GM23338 (cell line): ENCODE measurements at regions not wholly inside any gene's neighbourhood (a gene's known extent, or its start where the extent isn't known, plus 50 kb on each side); places are given as distances from the start of the nearest gene placed in this dataset.

Experiments
- ATAC-seq: fragments of 200-7000 bp; cut with Tn5 transposase; 3 replicates; pipeline ENCODE4 v1.9.1; 2020
- DNase-seq: peaks from one replicate; pipeline ENCODE4 v3.0.0-alpha.2; 2015; ENCODE audit warnings: low spot score
- H2AFZ ChIP-seq: fragments of 200-600 bp; sonication (generic); 2 replicates; pipeline ENCODE4 v1.8.0; 2016; ENCODE audit warnings: antibody characterized with exemption, mild to moderate bottlenecking, moderate library complexity
- H3F3A ChIP-seq: fragments of 200-600 bp; sonication (generic); replicated peaks from 2 replicates; pipeline ENCODE4 v1.8.0; 2017; ENCODE audit warnings: antibody characterized with exemption, mixed run types, low read depth
- H3K27ac ChIP-seq: fragments of 200-600 bp; sonication (generic); 2 replicates; pipeline ENCODE4 v1.6.1; 2016; ENCODE audit warnings: low read depth
- H3K27me3 ChIP-seq: fragments of 200-600 bp; sonication (generic); 2 replicates; pipeline ENCODE4 v1.8.0; 2016; ENCODE audit warnings: mild to moderate bottlenecking, mixed run types, moderate library complexity; ENCODE audit not compliant: insufficient read depth
- H3K36me3 ChIP-seq: fragments of 200-600 bp; sonication (generic); 2 replicates; pipeline ENCODE4 v1.8.0; 2016; ENCODE audit warnings: mild to moderate bottlenecking; ENCODE audit not compliant: insufficient read depth
- H3K4me1 ChIP-seq: fragments of 200-600 bp; sonication (generic); 2 replicates; pipeline ENCODE4 v1.8.0; 2016; ENCODE audit warnings: mild to moderate bottlenecking, moderate library complexity; ENCODE audit not compliant: insufficient read depth
- H3K4me2 ChIP-seq: fragments of 200-600 bp; sonication (generic); 2 replicates; pipeline ENCODE4 v1.7.1; 2017; ENCODE audit warnings: mixed run types
- H3K4me3 ChIP-seq: fragments of 200-600 bp; sonication (generic); 2 replicates; pipeline ENCODE4 v1.6.1; 2016; ENCODE audit warnings: mixed run types
- H3K79me2 ChIP-seq: fragments of 200-600 bp; sonication (generic); replicated peaks from 2 replicates; pipeline ENCODE4 v1.8.0; 2017; ENCODE audit warnings: mild to moderate bottlenecking; ENCODE audit not compliant: insufficient read depth
- H3K9me2 ChIP-seq: fragments of 200-600 bp; sonication (generic); 2 replicates; pipeline ENCODE4 v1.8.0; 2017; ENCODE audit not compliant: insufficient read depth
- H4K20me1 ChIP-seq: fragments of 200-600 bp; sonication (generic); replicated peaks from 2 replicates; pipeline ENCODE4 v1.8.0; 2017; ENCODE audit warnings: mild to moderate bottlenecking; ENCODE audit not compliant: insufficient read depth
- H3K27ac Mint-ChIP-seq: 2 replicates; pipeline ENCODE4 v1.8.0; 2020; ENCODE audit warnings: inconsistent platforms, mild to moderate bottlenecking, moderate library complexity, mixed read lengths
- H3K27me3 Mint-ChIP-seq: 3 replicates; pipeline ENCODE4 v1.8.0; 2022; ENCODE audit warnings: low read depth, mild to moderate bottlenecking, moderate library complexity, mixed read lengths, inconsistent platforms; ENCODE audit not compliant: insufficient read depth, poor library complexity
- H3K36me3 Mint-ChIP-seq: 3 replicates; pipeline ENCODE4 v1.8.0; 2021; ENCODE audit warnings: low read depth, mild to moderate bottlenecking, inconsistent platforms, moderate library complexity, mixed read lengths
- H3K4me1 Mint-ChIP-seq: 3 replicates; pipeline ENCODE4 v1.8.0; 2020; ENCODE audit warnings: mild to moderate bottlenecking, inconsistent platforms, mixed read lengths
- H3K4me3 Mint-ChIP-seq: 3 replicates; pipeline ENCODE4 v1.8.0; 2021; ENCODE audit warnings: moderate library complexity, mild to moderate bottlenecking, inconsistent platforms, mixed read lengths
- H3K9me3 Mint-ChIP-seq: 3 replicates; pipeline ENCODE4 v1.8.0; 2020; ENCODE audit warnings: moderate library complexity, mild to moderate bottlenecking, inconsistent platforms, mixed read lengths
- CREB1 ChIP-seq: fragments of 250-450 bp; sonication (Bioruptor Pico); IDR thresholded peaks from 2 replicates; pipeline ENCODE4 v1.5.0; 2020; ENCODE audit warnings: low read depth, mild to moderate bottlenecking, moderate library complexity
- EZH2 ChIP-seq: fragments of 200-600 bp; sonication (generic); IDR thresholded peaks from one replicate; pipeline ENCODE4 v1.8.0; 2017; ENCODE audit warnings: antibody characterized with exemption, mild to moderate bottlenecking, low read depth; ENCODE audit not compliant: unreplicated experiment
- EZH2phosphoT487 ChIP-seq: fragments of 200-600 bp; sonication (generic); IDR thresholded peaks from one replicate; pipeline ENCODE4 v1.8.1; 2018; ENCODE audit warnings: antibody characterized with exemption; ENCODE audit not compliant: unreplicated experiment
- NANOG ChIP-seq: IDR thresholded peaks from 2 replicates; pipeline ENCODE4 v1.6.1; 2016; ENCODE audit warnings: antibody characterized with exemption, borderline replicate concordance
- TF ChIP-seq, protein P1 (sequence below): IDR thresholded peaks from one replicate; pipeline ENCODE4 v1.6.1; 2018; ENCODE audit warnings: antibody characterized with exemption; ENCODE audit not compliant: unreplicated experiment
- TF ChIP-seq, protein P2 (sequence below): IDR thresholded peaks from 2 replicates; pipeline ENCODE4 v1.6.1; 2016; ENCODE audit warnings: antibody characterized with exemption
- TF ChIP-seq, protein P3 (sequence below), 2 experiments: fragments of 200-600 bp in 1 of 2; sonication (generic) in 1 of 2; conservative IDR thresholded peaks; 2 replicates each; pipeline versions ENCODE4 v1.5.1 to v1.6.1; 2016 to 2017; ENCODE audit warnings: antibody characterized with exemption in 2 of 2, low read depth in 2 of 2, mild to moderate bottlenecking in 2 of 2, moderate library complexity in 1 of 2
- TF ChIP-seq, protein P4 (sequence below): fragments of 250-450 bp; sonication (Bioruptor Pico); IDR thresholded peaks from 2 replicates; pipeline ENCODE4 v1.5.0; 2020; ENCODE audit warnings: mild to moderate bottlenecking, moderate library complexity

DNA sequence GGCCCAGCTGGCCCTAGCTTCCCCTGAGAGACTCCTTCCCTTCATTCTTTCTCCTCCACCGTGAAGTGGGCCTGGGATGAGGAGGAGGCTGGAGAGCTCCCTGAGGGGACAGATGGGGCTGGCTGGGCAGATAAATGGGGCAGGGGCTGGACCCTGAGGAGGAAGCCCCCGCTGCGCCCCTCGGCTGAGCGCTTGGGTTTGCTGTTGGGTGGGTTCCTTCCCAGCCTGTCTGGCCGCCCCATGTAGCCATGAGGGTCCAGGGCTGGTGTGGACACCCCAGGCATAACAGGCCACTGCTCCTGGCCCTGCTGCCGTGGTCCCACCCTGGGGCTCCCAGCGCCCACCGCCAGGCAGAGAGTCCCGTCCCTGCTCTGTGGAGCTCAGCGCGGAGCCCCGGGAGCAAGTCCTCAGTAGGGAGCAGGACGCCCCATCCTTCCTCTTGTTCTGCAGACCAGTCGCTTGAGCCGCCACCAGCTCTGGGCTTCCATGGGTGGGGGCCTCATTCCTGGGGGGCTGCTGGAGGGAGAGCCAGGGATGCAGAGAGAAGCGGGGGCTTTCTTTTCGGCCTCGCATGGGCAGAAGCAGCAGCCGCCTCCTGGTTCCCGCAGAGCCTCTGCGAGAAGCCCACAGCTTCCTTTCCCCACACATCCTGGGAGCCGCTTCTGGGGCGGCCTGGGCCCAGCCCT lies 266.4 kb upstream of the TCERG1L start:
- Histone ChIP-seq H3K79me2 (no peaks in the 10 kb centered on the region), H2AFZ (no peak overlapping the region), H3K36me3 (no peaks in the 10 kb centered on the region; the same call in 1 of the 2 replicates), H3K4me1 (no peaks in the 10 kb centered on the region), H3K4me3 (no peak overlapping the region), H4K20me1 (no peaks in the 10 kb centered on the region), H3F3A (no peaks in the 10 kb centered on the region), H3K27me3 (no peaks in the 10 kb centered on the region), H3K4me2 (no peak overlapping the region), H3K9me2 (no peaks in the 10 kb centered on the region), H3K27ac (no peak overlapping the region)
- ATAC-seq (no peak), DNase-seq (no peak)
- H3K27ac Mint-ChIP-seq: no peak overlapping the region
- H3K9me3 Mint-ChIP-seq: peaks cover 83% of the 10 kb centered on the region
- no peaks in the 10 kb centered on the region for H3K4me1 Mint-ChIP-seq
- H3K4me3 Mint-ChIP-seq: no peak overlapping the region
- H3K27me3 Mint-ChIP-seq: peaks cover 13% of the 10 kb centered on the region
- H3K36me3 Mint-ChIP-seq: peaks cover 5% of the 10 kb centered on the region; the same call in 2 of the 3 replicates
- TF ChIP-seq EZH2 (no peak), EZH2phosphoT487 (no peak), CREB1 (CRISPR knock-in tag) (no peak), NANOG (no peak)
- TF ChIP-seq, protein P1, sequence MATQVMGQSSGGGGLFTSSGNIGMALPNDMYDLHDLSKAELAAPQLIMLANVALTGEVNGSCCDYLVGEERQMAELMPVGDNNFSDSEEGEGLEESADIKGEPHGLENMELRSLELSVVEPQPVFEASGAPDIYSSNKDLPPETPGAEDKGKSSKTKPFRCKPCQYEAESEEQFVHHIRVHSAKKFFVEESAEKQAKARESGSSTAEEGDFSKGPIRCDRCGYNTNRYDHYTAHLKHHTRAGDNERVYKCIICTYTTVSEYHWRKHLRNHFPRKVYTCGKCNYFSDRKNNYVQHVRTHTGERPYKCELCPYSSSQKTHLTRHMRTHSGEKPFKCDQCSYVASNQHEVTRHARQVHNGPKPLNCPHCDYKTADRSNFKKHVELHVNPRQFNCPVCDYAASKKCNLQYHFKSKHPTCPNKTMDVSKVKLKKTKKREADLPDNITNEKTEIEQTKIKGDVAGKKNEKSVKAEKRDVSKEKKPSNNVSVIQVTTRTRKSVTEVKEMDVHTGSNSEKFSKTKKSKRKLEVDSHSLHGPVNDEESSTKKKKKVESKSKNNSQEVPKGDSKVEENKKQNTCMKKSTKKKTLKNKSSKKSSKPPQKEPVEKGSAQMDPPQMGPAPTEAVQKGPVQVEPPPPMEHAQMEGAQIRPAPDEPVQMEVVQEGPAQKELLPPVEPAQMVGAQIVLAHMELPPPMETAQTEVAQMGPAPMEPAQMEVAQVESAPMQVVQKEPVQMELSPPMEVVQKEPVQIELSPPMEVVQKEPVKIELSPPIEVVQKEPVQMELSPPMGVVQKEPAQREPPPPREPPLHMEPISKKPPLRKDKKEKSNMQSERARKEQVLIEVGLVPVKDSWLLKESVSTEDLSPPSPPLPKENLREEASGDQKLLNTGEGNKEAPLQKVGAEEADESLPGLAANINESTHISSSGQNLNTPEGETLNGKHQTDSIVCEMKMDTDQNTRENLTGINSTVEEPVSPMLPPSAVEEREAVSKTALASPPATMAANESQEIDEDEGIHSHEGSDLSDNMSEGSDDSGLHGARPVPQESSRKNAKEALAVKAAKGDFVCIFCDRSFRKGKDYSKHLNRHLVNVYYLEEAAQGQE: no peak
- TF ChIP-seq, protein P2, sequence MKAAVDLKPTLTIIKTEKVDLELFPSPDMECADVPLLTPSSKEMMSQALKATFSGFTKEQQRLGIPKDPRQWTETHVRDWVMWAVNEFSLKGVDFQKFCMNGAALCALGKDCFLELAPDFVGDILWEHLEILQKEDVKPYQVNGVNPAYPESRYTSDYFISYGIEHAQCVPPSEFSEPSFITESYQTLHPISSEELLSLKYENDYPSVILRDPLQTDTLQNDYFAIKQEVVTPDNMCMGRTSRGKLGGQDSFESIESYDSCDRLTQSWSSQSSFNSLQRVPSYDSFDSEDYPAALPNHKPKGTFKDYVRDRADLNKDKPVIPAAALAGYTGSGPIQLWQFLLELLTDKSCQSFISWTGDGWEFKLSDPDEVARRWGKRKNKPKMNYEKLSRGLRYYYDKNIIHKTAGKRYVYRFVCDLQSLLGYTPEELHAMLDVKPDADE: no peak
- TF ChIP-seq, protein P3, sequence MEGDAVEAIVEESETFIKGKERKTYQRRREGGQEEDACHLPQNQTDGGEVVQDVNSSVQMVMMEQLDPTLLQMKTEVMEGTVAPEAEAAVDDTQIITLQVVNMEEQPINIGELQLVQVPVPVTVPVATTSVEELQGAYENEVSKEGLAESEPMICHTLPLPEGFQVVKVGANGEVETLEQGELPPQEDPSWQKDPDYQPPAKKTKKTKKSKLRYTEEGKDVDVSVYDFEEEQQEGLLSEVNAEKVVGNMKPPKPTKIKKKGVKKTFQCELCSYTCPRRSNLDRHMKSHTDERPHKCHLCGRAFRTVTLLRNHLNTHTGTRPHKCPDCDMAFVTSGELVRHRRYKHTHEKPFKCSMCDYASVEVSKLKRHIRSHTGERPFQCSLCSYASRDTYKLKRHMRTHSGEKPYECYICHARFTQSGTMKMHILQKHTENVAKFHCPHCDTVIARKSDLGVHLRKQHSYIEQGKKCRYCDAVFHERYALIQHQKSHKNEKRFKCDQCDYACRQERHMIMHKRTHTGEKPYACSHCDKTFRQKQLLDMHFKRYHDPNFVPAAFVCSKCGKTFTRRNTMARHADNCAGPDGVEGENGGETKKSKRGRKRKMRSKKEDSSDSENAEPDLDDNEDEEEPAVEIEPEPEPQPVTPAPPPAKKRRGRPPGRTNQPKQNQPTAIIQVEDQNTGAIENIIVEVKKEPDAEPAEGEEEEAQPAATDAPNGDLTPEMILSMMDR (conservative IDR thresholded peaks at IDR 0.05; ENCODE audit: low read depth in 2 of 2): no peak

DNA sequence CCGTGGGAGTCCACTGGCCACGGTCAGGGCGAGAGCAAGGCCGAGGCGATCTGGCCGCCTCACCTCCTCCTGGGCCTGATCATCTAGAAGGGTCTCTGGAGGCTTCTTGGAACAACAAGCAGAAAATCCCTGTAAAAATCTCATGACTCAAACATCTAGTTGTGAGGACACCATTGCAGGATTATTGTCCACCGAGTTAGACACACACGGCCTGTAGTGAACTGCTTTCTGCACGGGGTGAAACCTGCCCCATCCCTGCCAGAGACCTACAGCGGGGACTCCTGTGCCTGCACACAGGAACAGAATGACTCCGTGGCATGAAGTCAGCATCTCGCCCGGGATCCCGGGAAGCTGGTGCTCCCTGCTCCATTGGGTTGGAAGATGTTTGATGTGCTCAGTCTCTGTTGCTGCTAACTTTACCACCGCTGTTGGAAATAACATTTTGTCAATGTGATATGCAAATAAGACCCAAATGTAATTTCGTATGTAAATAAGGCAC lies 267.0 kb upstream of the TCERG1L start:
- no peak for ATAC-seq
- peaks cover 82% of the 10 kb centered on the region for H3K9me3 Mint-ChIP-seq
- Histone ChIP-seq H3K27ac (no peak overlapping the region), H3K9me2 (no peaks in the 10 kb centered on the region), H3K4me1 (no peaks in the 10 kb centered on the region), H2AFZ (no peak overlapping the region), H3K4me2 (no peak overlapping the region), H3F3A (no peaks in the 10 kb centered on the region), H3K4me3 (no peak overlapping the region), H3K27me3 (no peaks in the 10 kb centered on the region), H4K20me1 (no peaks in the 10 kb centered on the region), H3K36me3 (no peaks in the 10 kb centered on the region; the same call in 1 of the 2 replicates), H3K79me2 (no peaks in the 10 kb centered on the region)
- H3K4me3 Mint-ChIP-seq: no peak overlapping the region
- H3K4me1 Mint-ChIP-seq: no peaks in the 10 kb centered on the region
- peaks cover 5% of the 10 kb centered on the region; the same call in 2 of the 3 replicates for H3K36me3 Mint-ChIP-seq
- peaks cover 13% of the 10 kb centered on the region for H3K27me3 Mint-ChIP-seq
- no peak overlapping the region for H3K27ac Mint-ChIP-seq
- DNase-seq: no peak
- TF ChIP-seq, protein P4, sequence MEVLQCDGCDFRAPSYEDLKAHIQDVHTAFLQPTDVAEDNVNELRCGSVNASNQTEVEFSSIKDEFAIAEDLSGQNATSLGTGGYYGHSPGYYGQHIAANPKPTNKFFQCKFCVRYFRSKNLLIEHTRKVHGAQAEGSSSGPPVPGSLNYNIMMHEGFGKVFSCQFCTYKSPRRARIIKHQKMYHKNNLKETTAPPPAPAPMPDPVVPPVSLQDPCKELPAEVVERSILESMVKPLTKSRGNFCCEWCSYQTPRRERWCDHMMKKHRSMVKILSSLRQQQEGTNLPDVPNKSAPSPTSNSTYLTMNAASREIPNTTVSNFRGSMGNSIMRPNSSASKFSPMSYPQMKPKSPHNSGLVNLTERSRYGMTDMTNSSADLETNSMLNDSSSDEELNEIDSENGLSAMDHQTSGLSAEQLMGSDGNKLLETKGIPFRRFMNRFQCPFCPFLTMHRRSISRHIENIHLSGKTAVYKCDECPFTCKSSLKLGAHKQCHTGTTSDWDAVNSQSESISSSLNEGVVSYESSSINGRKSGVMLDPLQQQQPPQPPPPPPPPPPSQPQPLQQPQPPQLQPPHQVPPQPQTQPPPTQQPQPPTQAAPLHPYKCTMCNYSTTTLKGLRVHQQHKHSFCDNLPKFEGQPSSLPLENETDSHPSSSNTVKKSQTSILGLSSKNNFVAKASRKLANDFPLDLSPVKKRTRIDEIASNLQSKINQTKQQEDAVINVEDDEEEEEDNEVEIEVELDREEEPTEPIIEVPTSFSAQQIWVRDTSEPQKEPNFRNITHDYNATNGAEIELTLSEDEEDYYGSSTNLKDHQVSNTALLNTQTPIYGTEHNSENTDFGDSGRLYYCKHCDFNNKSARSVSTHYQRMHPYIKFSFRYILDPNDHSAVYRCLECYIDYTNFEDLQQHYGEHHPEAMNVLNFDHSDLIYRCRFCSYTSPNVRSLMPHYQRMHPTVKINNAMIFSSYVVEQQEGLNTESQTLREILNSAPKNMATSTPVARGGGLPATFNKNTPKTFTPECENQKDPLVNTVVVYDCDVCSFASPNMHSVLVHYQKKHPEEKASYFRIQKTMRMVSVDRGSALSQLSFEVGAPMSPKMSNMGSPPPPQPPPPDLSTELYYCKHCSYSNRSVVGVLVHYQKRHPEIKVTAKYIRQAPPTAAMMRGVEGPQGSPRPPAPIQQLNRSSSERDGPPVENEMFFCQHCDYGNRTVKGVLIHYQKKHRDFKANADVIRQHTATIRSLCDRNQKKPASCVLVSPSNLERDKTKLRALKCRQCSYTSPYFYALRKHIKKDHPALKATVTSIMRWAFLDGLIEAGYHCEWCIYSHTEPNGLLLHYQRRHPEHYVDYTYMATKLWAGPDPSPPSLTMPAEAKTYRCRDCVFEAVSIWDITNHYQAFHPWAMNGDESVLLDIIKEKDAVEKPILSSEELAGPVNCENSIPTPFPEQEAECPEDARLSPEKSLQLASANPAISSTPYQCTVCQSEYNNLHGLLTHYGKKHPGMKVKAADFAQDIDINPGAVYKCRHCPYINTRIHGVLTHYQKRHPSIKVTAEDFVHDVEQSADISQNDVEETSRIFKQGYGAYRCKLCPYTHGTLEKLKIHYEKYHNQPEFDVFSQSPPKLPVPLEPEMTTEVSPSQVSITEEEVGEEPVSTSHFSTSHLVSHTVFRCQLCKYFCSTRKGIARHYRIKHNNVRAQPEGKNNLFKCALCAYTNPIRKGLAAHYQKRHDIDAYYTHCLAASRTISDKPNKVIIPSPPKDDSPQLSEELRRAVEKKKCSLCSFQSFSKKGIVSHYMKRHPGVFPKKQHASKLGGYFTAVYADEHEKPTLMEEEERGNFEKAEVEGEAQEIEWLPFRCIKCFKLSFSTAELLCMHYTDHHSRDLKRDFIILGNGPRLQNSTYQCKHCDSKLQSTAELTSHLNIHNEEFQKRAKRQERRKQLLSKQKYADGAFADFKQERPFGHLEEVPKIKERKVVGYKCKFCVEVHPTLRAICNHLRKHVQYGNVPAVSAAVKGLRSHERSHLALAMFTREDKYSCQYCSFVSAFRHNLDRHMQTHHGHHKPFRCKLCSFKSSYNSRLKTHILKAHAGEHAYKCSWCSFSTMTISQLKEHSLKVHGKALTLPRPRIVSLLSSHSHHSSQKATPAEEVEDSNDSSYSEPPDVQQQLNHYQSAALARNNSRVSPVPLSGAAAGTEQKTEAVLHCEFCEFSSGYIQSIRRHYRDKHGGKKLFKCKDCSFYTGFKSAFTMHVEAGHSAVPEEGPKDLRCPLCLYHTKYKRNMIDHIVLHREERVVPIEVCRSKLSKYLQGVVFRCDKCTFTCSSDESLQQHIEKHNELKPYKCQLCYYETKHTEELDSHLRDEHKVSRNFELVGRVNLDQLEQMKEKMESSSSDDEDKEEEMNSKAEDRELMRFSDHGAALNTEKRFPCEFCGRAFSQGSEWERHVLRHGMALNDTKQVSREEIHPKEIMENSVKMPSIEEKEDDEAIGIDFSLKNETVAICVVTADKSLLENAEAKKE (CRISPR knock-in tag): no peak
- TF ChIP-seq EZH2: no peak
